ENCODE measurements at regions not wholly inside any gene's neighbourhood (a gene's known extent, or its start where the extent isn't known, plus 50 kb on each side); places are given as distances from the start of the nearest gene placed in this dataset.

GRCh38 chr7:26543340-26543739 lies 251.7 kb downstream of the SNX10 start:
- Mint-ChIP-seq H3K27ac (no peak overlapping the region), H3K9me3 (no peaks in the 10 kb centered on the region), H3K36me3 (no peaks in the 10 kb centered on the region), H3K27me3 (peaks cover 30% of the 10 kb centered on the region), H3K4me3 (no peak overlapping the region), H3K4me1 (no peaks in the 10 kb centered on the region)

- H3K4me3 Mint-ChIP-seq = no peak overlapping the region
- H3K27me3 Mint-ChIP-seq = peaks cover 31% of the 10 kb centered on the region
- H3K9me3 Mint-ChIP-seq = no peaks in the 10 kb centered on the region
- H3K4me1 Mint-ChIP-seq = no peaks in the 10 kb centered on the region
- no peak overlapping the region for H3K27ac Mint-ChIP-seq
- no peaks in the 10 kb centered on the region for H3K36me3 Mint-ChIP-seq
Observed at GRCh38 chr7:26543951-26544350, 252.3 kb downstream of the SNX10 start.

GRCh38 chr7:26546508-26547053 lies 254.9 kb downstream of the SNX10 start:
- Mint-ChIP-seq H3K27ac (no peak overlapping the region), H3K4me3 (no peak overlapping the region), H3K27me3 (peaks cover 22% of the 10 kb centered on the region), H3K4me1 (no peaks in the 10 kb centered on the region), H3K9me3 (no peaks in the 10 kb centered on the region), H3K36me3 (no peaks in the 10 kb centered on the region)

- H3K4me3 Mint-ChIP-seq = no peak overlapping the region
- no peaks in the 10 kb centered on the region for H3K9me3 Mint-ChIP-seq
- no peaks in the 10 kb centered on the region for H3K36me3 Mint-ChIP-seq
- peaks cover 19% of the 10 kb centered on the region for H3K27me3 Mint-ChIP-seq
- no peak overlapping the region for H3K27ac Mint-ChIP-seq
- H3K4me1 Mint-ChIP-seq = no peaks in the 10 kb centered on the region
Observed at GRCh38 chr7:26547156-26547555, 255.5 kb downstream of the SNX10 start.

- Mint-ChIP-seq H3K9me3 (no peaks in the 10 kb centered on the region), H3K36me3 (no peaks in the 10 kb centered on the region), H3K27me3 (peaks cover 17% of the 10 kb centered on the region)
Observed at GRCh38 chr7:26549281-26549944, 257.8 kb downstream of the SNX10 start.

GRCh38 chr7:26550492-26550891 lies 258.8 kb downstream of the SNX10 start:
- Mint-ChIP-seq H3K27ac (peak overlapping the region; percentile 59), H3K27me3 (peaks cover 17% of the 10 kb centered on the region), H3K9me3 (no peaks in the 10 kb centered on the region), H3K4me3 (no peak overlapping the region), H3K36me3 (no peaks in the 10 kb centered on the region), H3K4me1 (no peaks in the 10 kb centered on the region)

More at GRCh38 chr7:26549281-26549944, 257.8 kb downstream of the SNX10 start:
- H3K4me1 Mint-ChIP-seq = no peaks in the 10 kb centered on the region
- H3K27ac Mint-ChIP-seq = no peak overlapping the region
- no peak overlapping the region for H3K4me3 Mint-ChIP-seq

GRCh38 chr7:26551740-26552139 lies 260.1 kb downstream of the SNX10 start:
- H3K4me3 Mint-ChIP-seq = no peak overlapping the region
- no peaks in the 10 kb centered on the region for H3K4me1 Mint-ChIP-seq
- H3K27ac Mint-ChIP-seq = no peak overlapping the region
- H3K9me3 Mint-ChIP-seq = no peaks in the 10 kb centered on the region
- no peaks in the 10 kb centered on the region for H3K36me3 Mint-ChIP-seq
- peaks cover 14% of the 10 kb centered on the region for H3K27me3 Mint-ChIP-seq

GRCh38 chr7:26553128-26553527 lies 261.5 kb downstream of the SNX10 start:
- Mint-ChIP-seq H3K36me3 (no peaks in the 10 kb centered on the region), H3K4me1 (no peaks in the 10 kb centered on the region), H3K4me3 (no peak overlapping the region), H3K27me3 (peaks cover 10% of the 10 kb centered on the region), H3K9me3 (no peaks in the 10 kb centered on the region), H3K27ac (no peak overlapping the region)

- H3K4me3 Mint-ChIP-seq = no peak overlapping the region
- no peak overlapping the region for H3K27ac Mint-ChIP-seq
- H3K9me3 Mint-ChIP-seq = no peaks in the 10 kb centered on the region
- no peaks in the 10 kb centered on the region for H3K4me1 Mint-ChIP-seq
- H3K27me3 Mint-ChIP-seq = peaks cover 5% of the 10 kb centered on the region
- H3K36me3 Mint-ChIP-seq = no peaks in the 10 kb centered on the region
Observed at GRCh38 chr7:26553582-26553981, 261.9 kb downstream of the SNX10 start.

GRCh38 chr7:26554952-26555351 lies 263.3 kb downstream of the SNX10 start:
- H3K4me1 Mint-ChIP-seq = no peaks in the 10 kb centered on the region
- no peak overlapping the region for H3K27ac Mint-ChIP-seq
- peaks cover 6% of the 10 kb centered on the region for H3K27me3 Mint-ChIP-seq
- H3K9me3 Mint-ChIP-seq = no peaks in the 10 kb centered on the region
- H3K4me3 Mint-ChIP-seq = no peak overlapping the region
- H3K36me3 Mint-ChIP-seq = no peaks in the 10 kb centered on the region

- Mint-ChIP-seq H3K27ac (no peak overlapping the region), H3K27me3 (peaks cover 6% of the 10 kb centered on the region), H3K36me3 (no peaks in the 10 kb centered on the region), H3K4me1 (no peaks in the 10 kb centered on the region), H3K4me3 (no peak overlapping the region), H3K9me3 (no peaks in the 10 kb centered on the region)
Observed at GRCh38 chr7:26556061-26556881, 264.6 kb downstream of the SNX10 start.

GRCh38 chr7:26560526-26561256 lies 269.0 kb downstream of the SNX10 start:
- Mint-ChIP-seq H3K4me1 (no peaks in the 10 kb centered on the region), H3K36me3 (no peaks in the 10 kb centered on the region), H3K4me3 (no peak overlapping the region), H3K27ac (no peak overlapping the region), H3K9me3 (no peaks in the 10 kb centered on the region), H3K27me3 (peaks cover 13% of the 10 kb centered on the region)

- H3K36me3 Mint-ChIP-seq = no peaks in the 10 kb centered on the region
- no peak overlapping the region for H3K4me3 Mint-ChIP-seq
- H3K9me3 Mint-ChIP-seq = no peaks in the 10 kb centered on the region
- H3K4me1 Mint-ChIP-seq = no peaks in the 10 kb centered on the region
- no peak overlapping the region for H3K27ac Mint-ChIP-seq
- H3K27me3 Mint-ChIP-seq = peaks cover 13% of the 10 kb centered on the region
Observed at GRCh38 chr7:26562841-26563240, 271.2 kb downstream of the SNX10 start.

- Mint-ChIP-seq H3K4me3 (no peak overlapping the region), H3K27ac (no peak overlapping the region), H3K27me3 (peaks cover 13% of the 10 kb centered on the region), H3K9me3 (no peaks in the 10 kb centered on the region), H3K4me1 (no peaks in the 10 kb centered on the region), H3K36me3 (no peaks in the 10 kb centered on the region)
Observed at GRCh38 chr7:26563406-26563805, 271.7 kb downstream of the SNX10 start.

- Mint-ChIP-seq H3K4me3 (no peak overlapping the region), H3K9me3 (peaks cover 6% of the 10 kb centered on the region), H3K27ac (no peak overlapping the region), H3K36me3 (no peaks in the 10 kb centered on the region), H3K27me3 (peaks cover 8% of the 10 kb centered on the region), H3K4me1 (no peaks in the 10 kb centered on the region)
Observed at GRCh38 chr7:26567266-26567665, 275.6 kb downstream of the SNX10 start.

GRCh38 chr7:26574476-26574875 lies 282.8 kb downstream of the SNX10 start:
- Mint-ChIP-seq H3K4me1 (no peaks in the 10 kb centered on the region), H3K27me3 (peaks cover 16% of the 10 kb centered on the region), H3K4me3 (no peak overlapping the region), H3K36me3 (no peaks in the 10 kb centered on the region), H3K27ac (no peak overlapping the region), H3K9me3 (peaks cover 6% of the 10 kb centered on the region)
